Esophagus squamous epithelium (tissue), 5 donors: ENCODE measurements at regions not wholly inside any gene's neighbourhood (a gene's known extent, or its start where the extent isn't known, plus 50 kb on each side); places are given as distances from the start of the nearest gene placed in this dataset.

Experiments used
- DNase-seq: peaks from one replicate; lab custom pipeline; 2025; lab: John Stamatoyannopoulos, UW
- H3K27ac ChIP-seq, 4 donors: fragments of 200-600 bp; sonication (generic); one replicate each; pipeline ENCODE4 v1.5.1; 2016 to 2019; ENCODE audit warnings: mild to moderate bottlenecking in 1 of 4
- H3K27me3 ChIP-seq, 4 donors: fragments of 200-600 bp; sonication (generic); 1 replicate in 3 of 4; 2 replicates in 1 of 4; pipeline versions ENCODE4 v1.5.1 to v1.6.0; 2017 to 2021; ENCODE audit warnings: antibody characterized with exemption in 1 of 4
- H3K36me3 ChIP-seq, 3 donors: fragments of 200-600 bp; sonication (generic); one replicate each; pipeline ENCODE4 v1.5.1; 2016 to 2019
- H3K4me1 ChIP-seq, 3 donors: fragments of 200-600 bp; sonication (generic); one replicate each; pipeline ENCODE4 v1.5.1; 2017 to 2019
- H3K4me3 ChIP-seq, 4 donors: fragments of 200-600 bp; sonication (generic); 1 replicate in 3 of 4; 2 replicates in 1 of 4; pipeline ENCODE4 v1.5.1; 2016 to 2019; ENCODE audit warnings: mild to moderate bottlenecking in 2 of 4, moderate library complexity in 1 of 4
- H3K9me3 ChIP-seq, 3 donors: fragments of 200-600 bp; sonication (generic); one replicate each; pipeline ENCODE4 v1.5.1; 2016 to 2019
- CTCF ChIP-seq, 6 experiments: fragments of 450-650 bp in 4 of 6; fragments of 200-600 bp in 2 of 6; sonication (generic) in 2 of 6; IDR thresholded peaks; one replicate each; pipeline ENCODE4 v1.5.1; 2016 to 2019; ENCODE audit warnings: antibody characterized with exemption in 6 of 6, mild to moderate bottlenecking in 4 of 6, moderate library complexity in 4 of 6
- POLR2A ChIP-seq, 4 donors: fragments of 450-650 bp; IDR thresholded peaks; one replicate each; pipeline ENCODE4 v1.6.1; 2017; ENCODE audit warnings: antibody characterized with exemption in 4 of 4, mild to moderate bottlenecking in 4 of 4, moderate library complexity in 3 of 4
- WGBS, 2 donors: methylation state at CpG; one replicate each; pipeline ENCODE4 v1.1.5; 2018; 5-methylcytosine and 5-hydroxymethylcytosine counted together
- intact Hi-C: fragments of 100-400 bp; cut with DNase I; formaldehyde crosslinking; loops from one replicate; pipeline ENCODE4 v1.15.0; 2022
- donor health status: DM: yes; HTN: yes; CAD: no.

- intact Hi-C loops = no loop called here
- no peaks in the 10 kb centered on the region for H3K4me1 ChIP-seq
- H3K4me3 ChIP-seq = no peak overlapping the region
- WGBS, 2 donors = 84 to 97% methylated on average over 5 of the region's 5 CpGs
- no peak for TF ChIP-seq CTCF (IDR thresholded peaks at IDR 0.05)
- no peaks in the 10 kb centered on the region for H3K27me3 ChIP-seq
- no peak for DNase-seq
- H3K36me3 ChIP-seq = no peaks in the 10 kb centered on the region
- H3K27ac ChIP-seq = no peak overlapping the region
- H3K9me3 ChIP-seq = peaks cover 0 to 6% (median 0%) of the 10 kb centered on the region in 3 donors
Measured at GRCh38 chr12:17411662-17412061, 678.3 kb downstream of the RERGL start.

- no peak overlapping the region for H3K27ac ChIP-seq
- no peak for DNase-seq
- no peaks in the 10 kb centered on the region for H3K4me1 ChIP-seq
- no peak for TF ChIP-seq CTCF (IDR thresholded peaks at IDR 0.05)
- no peak for TF ChIP-seq POLR2A (IDR thresholded peaks at IDR 0.05)
- intact Hi-C loops = no loop called here
- peaks cover 0 to 2% (median 0%) of the 10 kb centered on the region in 3 donors for H3K9me3 ChIP-seq
- H3K27me3 ChIP-seq = no peaks in the 10 kb centered on the region
- 78 to 82% methylated on average over 4 of the region's 4 CpGs for WGBS, 2 donors
- no peak overlapping the region for H3K4me3 ChIP-seq
- no peaks in the 10 kb centered on the region for H3K36me3 ChIP-seq
Measured at GRCh38 chr12:17388679-17389078, 701.3 kb downstream of the RERGL start.

GRCh38 chr12:17383321-17383720, 706.7 kb downstream of the RERGL start:
- Histone ChIP-seq H3K36me3 (no peaks in the 10 kb centered on the region), H3K4me3 (no peak overlapping the region), H3K27me3 (no peaks in the 10 kb centered on the region), H3K9me3 (no peaks in the 10 kb centered on the region), H3K4me1 (no peaks in the 10 kb centered on the region), H3K27ac (no peak overlapping the region)
- 68 to 73% methylated on average over 3 of the region's 3 CpGs for WGBS, 2 donors
- DNase-seq = no peak
- intact Hi-C loops = no loop called here
- no peak for TF ChIP-seq POLR2A (IDR thresholded peaks at IDR 0.05)
- TF ChIP-seq CTCF (IDR thresholded peaks at IDR 0.05) = no peak

- DNase-seq = no peak
- no peak overlapping the region for H3K4me3 ChIP-seq
- H3K9me3 ChIP-seq = no peaks in the 10 kb centered on the region
- H3K27me3 ChIP-seq = no peaks in the 10 kb centered on the region
- H3K27ac ChIP-seq = no peak overlapping the region
- WGBS, 2 donors = 23 to 38% methylated on average over 2 of the region's 2 CpGs
- TF ChIP-seq CTCF (IDR thresholded peaks at IDR 0.05) (no peak), POLR2A (IDR thresholded peaks at IDR 0.05) (no peak)
- intact Hi-C loops = no loop called here
- no peaks in the 10 kb centered on the region for H3K36me3 ChIP-seq
- no peaks in the 10 kb centered on the region for H3K4me1 ChIP-seq
Measured at GRCh38 chr12:17381211-17381610, 708.8 kb downstream of the RERGL start.

GRCh38 chr12:17372508-17372907, 717.5 kb downstream of the RERGL start:
- 14 to 50% methylated on average over 1 of the region's 1 CpG for WGBS, 2 donors
- H3K36me3 ChIP-seq = no peaks in the 10 kb centered on the region
- intact Hi-C loops = no loop called here
- no peak for TF ChIP-seq CTCF (IDR thresholded peaks at IDR 0.05)
- TF ChIP-seq POLR2A (IDR thresholded peaks at IDR 0.05) = no peak
- no peaks in the 10 kb centered on the region for H3K4me1 ChIP-seq
- no peak overlapping the region for H3K4me3 ChIP-seq
- no peaks in the 10 kb centered on the region for H3K27me3 ChIP-seq
- no peak overlapping the region for H3K27ac ChIP-seq
- H3K9me3 ChIP-seq = no peaks in the 10 kb centered on the region
- no peak for DNase-seq
